ENCODE measurements at regions not wholly inside any gene's neighbourhood (a gene's known extent, or its start where the extent isn't known, plus 50 kb on each side); places are given as distances from the start of the nearest gene placed in this dataset.

DNA sequence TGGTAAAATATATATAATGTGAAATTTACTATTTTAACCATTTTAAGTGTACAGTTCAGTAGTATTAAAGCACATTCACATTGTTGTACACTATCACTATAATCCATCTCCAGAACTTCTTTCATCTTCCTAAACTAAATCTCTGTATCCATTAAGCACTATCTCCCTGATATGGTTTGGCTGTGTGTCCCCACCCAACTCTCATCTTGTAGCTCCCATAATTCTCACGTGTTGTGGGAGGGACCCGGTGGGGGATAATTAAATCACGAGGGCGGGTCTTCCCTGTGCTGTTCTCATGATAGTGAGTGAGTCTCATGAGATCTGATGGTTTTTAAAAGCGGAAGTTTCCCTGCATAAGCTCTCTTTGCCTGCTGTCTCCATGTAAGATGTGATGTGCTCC is 178.9 kb upstream of the NABP1 start:
- no peak for TF ChIP-seq POLR2AphosphoS5 (IDR thresholded peaks at IDR 0.05; ENCODE audit: low read depth, low read length)
- no peak for TF ChIP-seq TAF1 (IDR thresholded peaks at IDR 0.05; ENCODE audit: borderline replicate concordance, insufficient read depth, low read length)
- TF ChIP-seq FOXP2 (optimal IDR thresholded peaks at IDR 0.05; ENCODE audit: borderline replicate concordance, extremely low read depth, extremely low read length, insufficient read depth), result no peak
- TF ChIP-seq SIN3A (IDR thresholded peaks at IDR 0.05; ENCODE audit: borderline replicate concordance, insufficient read depth, low read length), result no peak
- TF ChIP-seq, protein P1, sequence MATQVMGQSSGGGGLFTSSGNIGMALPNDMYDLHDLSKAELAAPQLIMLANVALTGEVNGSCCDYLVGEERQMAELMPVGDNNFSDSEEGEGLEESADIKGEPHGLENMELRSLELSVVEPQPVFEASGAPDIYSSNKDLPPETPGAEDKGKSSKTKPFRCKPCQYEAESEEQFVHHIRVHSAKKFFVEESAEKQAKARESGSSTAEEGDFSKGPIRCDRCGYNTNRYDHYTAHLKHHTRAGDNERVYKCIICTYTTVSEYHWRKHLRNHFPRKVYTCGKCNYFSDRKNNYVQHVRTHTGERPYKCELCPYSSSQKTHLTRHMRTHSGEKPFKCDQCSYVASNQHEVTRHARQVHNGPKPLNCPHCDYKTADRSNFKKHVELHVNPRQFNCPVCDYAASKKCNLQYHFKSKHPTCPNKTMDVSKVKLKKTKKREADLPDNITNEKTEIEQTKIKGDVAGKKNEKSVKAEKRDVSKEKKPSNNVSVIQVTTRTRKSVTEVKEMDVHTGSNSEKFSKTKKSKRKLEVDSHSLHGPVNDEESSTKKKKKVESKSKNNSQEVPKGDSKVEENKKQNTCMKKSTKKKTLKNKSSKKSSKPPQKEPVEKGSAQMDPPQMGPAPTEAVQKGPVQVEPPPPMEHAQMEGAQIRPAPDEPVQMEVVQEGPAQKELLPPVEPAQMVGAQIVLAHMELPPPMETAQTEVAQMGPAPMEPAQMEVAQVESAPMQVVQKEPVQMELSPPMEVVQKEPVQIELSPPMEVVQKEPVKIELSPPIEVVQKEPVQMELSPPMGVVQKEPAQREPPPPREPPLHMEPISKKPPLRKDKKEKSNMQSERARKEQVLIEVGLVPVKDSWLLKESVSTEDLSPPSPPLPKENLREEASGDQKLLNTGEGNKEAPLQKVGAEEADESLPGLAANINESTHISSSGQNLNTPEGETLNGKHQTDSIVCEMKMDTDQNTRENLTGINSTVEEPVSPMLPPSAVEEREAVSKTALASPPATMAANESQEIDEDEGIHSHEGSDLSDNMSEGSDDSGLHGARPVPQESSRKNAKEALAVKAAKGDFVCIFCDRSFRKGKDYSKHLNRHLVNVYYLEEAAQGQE (IDR thresholded peaks at IDR 0.05; ENCODE audit: insufficient read depth in 1 of 2, low read depth in 2 of 2, low read length in 2 of 2), result no peak

DNA sequence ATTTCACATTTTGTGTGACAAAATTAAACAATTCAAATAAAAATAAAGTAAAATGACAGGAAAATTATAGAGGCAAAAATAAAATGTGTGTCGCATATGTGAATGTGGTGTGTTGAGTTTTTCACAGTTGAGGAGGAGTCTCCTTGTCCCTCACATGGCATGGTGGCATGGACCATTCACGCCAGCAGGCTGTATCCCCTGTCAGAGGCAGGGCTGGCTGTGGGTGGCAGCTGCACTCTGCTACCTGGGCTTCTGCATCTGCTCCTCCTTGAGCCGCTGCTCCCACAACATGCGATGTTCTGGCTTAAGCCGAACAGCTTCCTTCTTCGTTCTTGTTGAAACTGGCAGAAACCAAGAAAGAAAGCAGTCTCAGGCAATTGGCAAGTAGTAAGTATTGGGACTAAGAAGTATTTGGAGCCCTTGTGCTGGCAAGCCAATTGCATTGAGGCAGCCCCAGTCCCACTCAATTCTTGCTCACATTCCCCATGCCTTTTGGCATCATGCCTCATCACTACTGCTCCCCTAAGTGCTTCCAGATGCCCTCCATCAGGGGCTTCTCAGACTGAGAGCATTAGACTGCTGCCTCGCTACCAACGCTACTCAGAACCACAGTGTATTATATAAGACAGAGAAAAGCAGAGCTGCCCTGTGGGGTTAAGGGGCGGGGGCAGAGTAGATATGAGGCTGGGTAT is 177.9 kb upstream of the NABP1 start:
- TF ChIP-seq POLR2AphosphoS5 (IDR thresholded peaks at IDR 0.05; ENCODE audit: low read depth, low read length) (no peak), TAF1 (IDR thresholded peaks at IDR 0.05; ENCODE audit: borderline replicate concordance, insufficient read depth, low read length) (no peak)
- TF ChIP-seq, protein P1 (IDR thresholded peaks at IDR 0.05; ENCODE audit: insufficient read depth in 1 of 2, low read depth in 2 of 2, low read length in 2 of 2), result no peak

DNA sequence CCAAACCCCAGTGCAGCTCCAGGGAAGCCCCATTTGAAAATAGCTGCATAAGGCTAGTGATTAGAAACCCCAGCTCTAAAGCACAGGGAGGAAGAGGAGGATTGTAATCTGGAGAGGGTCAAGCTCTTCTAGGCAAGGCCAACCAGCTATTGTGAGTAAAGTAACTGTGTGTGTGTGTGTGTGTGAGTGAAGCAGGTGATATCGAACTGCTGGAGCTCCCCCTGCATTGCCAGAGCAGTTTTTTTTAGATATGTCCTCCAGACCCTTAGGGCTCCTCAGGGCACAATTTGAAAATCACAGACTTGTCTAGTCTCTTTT is 177.4 kb upstream of the NABP1 start:
- TF ChIP-seq POLR2AphosphoS5 (IDR thresholded peaks at IDR 0.05; ENCODE audit: low read depth, low read length) (no peak), TAF1 (IDR thresholded peaks at IDR 0.05; ENCODE audit: borderline replicate concordance, insufficient read depth, low read length) (no peak), SIN3A (IDR thresholded peaks at IDR 0.05; ENCODE audit: borderline replicate concordance, insufficient read depth, low read length) (no peak), FOXP2 (optimal IDR thresholded peaks at IDR 0.05; ENCODE audit: borderline replicate concordance, extremely low read depth, extremely low read length, insufficient read depth) (no peak)
- TF ChIP-seq, protein P1 (IDR thresholded peaks at IDR 0.05; ENCODE audit: insufficient read depth in 1 of 2, low read depth in 2 of 2, low read length in 2 of 2), result no peak

DNA sequence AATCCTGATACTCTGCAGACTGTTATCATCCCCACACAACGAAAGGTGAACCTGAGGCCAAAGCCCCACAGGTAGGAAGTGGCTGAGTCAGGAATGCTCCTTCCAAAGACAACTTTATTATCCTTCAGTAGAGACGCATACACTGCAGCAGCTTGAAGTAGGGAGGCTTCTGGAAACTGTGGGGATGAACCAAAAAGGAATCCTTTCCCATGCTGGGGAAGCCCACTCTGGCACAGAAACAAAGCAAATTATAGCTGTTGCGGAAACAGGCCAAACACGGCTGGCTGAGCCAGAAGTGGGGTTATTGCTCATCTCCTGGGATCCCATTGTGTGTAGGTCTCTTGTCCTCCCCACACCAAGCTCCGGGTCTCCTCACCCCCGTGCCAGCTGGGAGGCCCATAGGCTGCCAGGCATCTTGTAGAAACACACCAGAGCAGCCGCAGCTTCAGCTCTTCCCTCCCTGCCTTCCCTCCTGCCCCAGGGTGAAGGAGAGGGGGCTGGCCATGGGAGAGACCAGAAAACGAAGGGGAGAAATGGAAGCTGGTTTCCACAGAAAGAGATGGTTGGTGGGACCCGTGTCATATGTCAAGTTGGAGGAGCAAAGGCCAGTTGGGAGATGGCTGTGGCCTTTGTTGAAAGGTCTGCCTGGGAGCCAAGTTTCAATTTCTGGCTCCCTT is 176.9 kb upstream of the NABP1 start:
- TF ChIP-seq SIN3A (IDR thresholded peaks at IDR 0.05; ENCODE audit: borderline replicate concordance, insufficient read depth, low read length) (no peak), TAF1 (IDR thresholded peaks at IDR 0.05; ENCODE audit: borderline replicate concordance, insufficient read depth, low read length) (no peak), FOXP2 (optimal IDR thresholded peaks at IDR 0.05; ENCODE audit: borderline replicate concordance, extremely low read depth, extremely low read length, insufficient read depth) (no peak), POLR2AphosphoS5 (IDR thresholded peaks at IDR 0.05; ENCODE audit: low read depth, low read length) (no peak)
- TF ChIP-seq, protein P1 (IDR thresholded peaks at IDR 0.05; ENCODE audit: insufficient read depth in 1 of 2, low read depth in 2 of 2, low read length in 2 of 2), result no peak

All from PFSK-1 (cell line).